HepG2 (cell line): ENCODE measurements at regions not wholly inside any gene's neighbourhood (a gene's known extent, or its start where the extent isn't known, plus 50 kb on each side); places are given as distances from the start of the nearest gene placed in this dataset.

ENCODE experiments used
- ATAC-seq: fragments of 200-7000 bp; cut with Tn5 transposase; 3 replicates; pipeline ENCODE4 v1.9.1; 2020; ENCODE audit warnings: mild to moderate bottlenecking, moderate library complexity
- BruUV-seq: library from RNA; stranded (reverse); fragments of 400-500 nt; replicated peaks from 2 replicates; lab custom pipeline; 2021; lab: Mats Ljungman, UMichigan
- CTCF ChIA-PET: fragments of 300-600 bp; formaldehyde crosslinking; extraction: SDS; loops from one replicate; lab custom pipeline; 2021; ENCODE audit warnings: low total read pairs, inconsistent platforms, low intra/inter-chr PET ratio; lab: Yijun Ruan, JAX
- POLR2A ChIA-PET: fragments of 350-600 bp; sonication (Branson Sonifier 250); formaldehyde crosslinking; loops from one replicate; lab custom pipeline; 2020; ENCODE audit warnings: antibody characterized with exemption, inconsistent platforms; lab: Yijun Ruan, JAX
- DNase-seq: peaks from one replicate; pipeline ENCODE4 v3.0.0-alpha.2; 2015; ENCODE audit warnings: low spot score
- FAIRE-seq: peaks from 3 replicates; lab custom pipeline; 2011; peaks lifted over from hg19 to GRCh38; lab: Jason Lieb, UNC
- H2AFZ ChIP-seq: one replicate; pipeline ENCODE4 v1.6.1; 2011; ENCODE audit warnings: low read length, inconsistent platforms
- H3K27ac ChIP-seq: fragments of 300-600 bp; 3 replicates; pipeline ENCODE4 v1.8.0; 2011; ENCODE audit warnings: mixed run types, mild to moderate bottlenecking, mixed read lengths, low read length, inconsistent platforms; ENCODE audit not compliant: insufficient read depth; ENCODE audit errors: extremely low read length
- H3K27me3 ChIP-seq, 2 experiments: fragments of 200-600 bp in 1 of 2; 2 replicates in 1 of 2; 3 replicates in 1 of 2; pipeline versions ENCODE4 v1.6.0 to v1.8.0; 2011; ENCODE audit warnings: low read length in 2 of 2, mild to moderate bottlenecking in 2 of 2, moderate library complexity in 2 of 2, inconsistent platforms in 1 of 2; ENCODE audit not compliant: insufficient read depth in 2 of 2, control insufficient read depth in 1 of 2
- H3K36me3 ChIP-seq, 2 experiments: fragments of 200-600 bp in 1 of 2; replicated peaks in 1 of 2; 2 replicates in 1 of 2; 3 replicates in 1 of 2; pipeline versions ENCODE4 v1.5.1 to v1.8.0; 2011; ENCODE audit warnings: low read length in 2 of 2, inconsistent platforms in 1 of 2; ENCODE audit not compliant: insufficient read depth in 2 of 2, control insufficient read depth in 1 of 2
- H3K4me1 ChIP-seq: 2 replicates; pipeline ENCODE4 v1.5.1; 2012; ENCODE audit warnings: low read length, inconsistent platforms; ENCODE audit not compliant: insufficient read depth
- H3K4me2 ChIP-seq: 2 replicates; pipeline ENCODE4 v1.6.0; 2011; ENCODE audit warnings: low read depth, low read length, inconsistent platforms
- H3K4me3 ChIP-seq, 3 experiments: fragments of 200-600 bp in 1 of 3; sonication (generic), shearing (Covaris generic) in 1 of 3; replicated peaks in 1 of 3; 2 replicates each; pipeline ENCODE4 v1.5.1; 2011 to 2016; ENCODE audit warnings: low read length in 3 of 3, inconsistent platforms in 2 of 3, low read depth in 2 of 3, mild to moderate bottlenecking in 2 of 3, control low read depth in 1 of 3, mixed read lengths in 1 of 3; ENCODE audit not compliant: insufficient read depth in 1 of 3
- H3K79me2 ChIP-seq: one replicate; pipeline ENCODE4 v1.6.1; 2011; ENCODE audit warnings: low read length, inconsistent platforms; ENCODE audit not compliant: insufficient read depth
- H3K9ac ChIP-seq: 2 replicates; pipeline ENCODE4 v1.6.0; 2011; ENCODE audit warnings: mild to moderate bottlenecking, low read depth, low read length, inconsistent platforms; ENCODE audit not compliant: insufficient read depth
- H3K9me3 ChIP-seq: 2 replicates; pipeline ENCODE4 v1.5.1; 2012; ENCODE audit warnings: mild to moderate bottlenecking, low read length
- H4K20me1 ChIP-seq: 2 replicates; pipeline ENCODE4 v1.6.0; 2011; ENCODE audit warnings: inconsistent platforms, mild to moderate bottlenecking, low read length, moderate library complexity; ENCODE audit not compliant: insufficient read depth
- ARHGAP35 ChIP-seq: sonication (generic); formaldehyde crosslinking; IDR thresholded peaks from 2 replicates; pipeline ENCODE4 v1.9.0; 2022; ENCODE audit warnings: mild to moderate bottlenecking, inconsistent platforms, moderate library complexity, missing genetic modification reagents, borderline replicate concordance
- CENPBD1 ChIP-seq: sonication (generic); formaldehyde crosslinking; IDR thresholded peaks from 2 replicates; pipeline ENCODE4 v1.8.0; 2022; ENCODE audit warnings: missing genetic modification reagents, low read depth, mild to moderate bottlenecking, borderline replicate concordance
- GMEB2 ChIP-seq: IDR thresholded peaks from 2 replicates; pipeline ENCODE4 v1.6.1; 2016; ENCODE audit warnings: missing biosample characterization, missing genetic modification reagents, low read depth
- MLXIP ChIP-seq: sonication (generic); formaldehyde crosslinking; IDR thresholded peaks from 2 replicates; pipeline ENCODE4 v1.9.0; 2021; ENCODE audit warnings: missing genetic modification reagents, borderline replicate concordance
- ZNF296 ChIP-seq: sonication (generic); formaldehyde crosslinking; conservative IDR thresholded peaks from 2 replicates; pipeline ENCODE4 v1.5.0; 2020; ENCODE audit warnings: mild to moderate bottlenecking, missing genetic modification reagents
- WGBS: methylation state at CpG from one replicate; pipeline ENCODE4 v1.1.6; 2017; ENCODE audit warnings: low lambda C conversion rate; 5-methylcytosine and 5-hydroxymethylcytosine counted together
- in situ Hi-C: cut with HindIII; loops from 2 replicates; pipeline ENCODE4 v1.10.0; 2017; ENCODE audit warnings: low pct_unique_long_range_greater_than_20kb; ENCODE audit not compliant: extremely low pct_ligation_motif_present
- intact Hi-C: fragments of 100-400 bp; cut with micrococcal nuclease; formaldehyde crosslinking; loops from one replicate; pipeline ENCODE4 v1.10.0; 2022; ENCODE audit not compliant: unreplicated experiment

GRCh38 chr5:174972291-174972690 is 247.9 kb downstream of the MSX2 start:
- no peak for DNase-seq
- in situ Hi-C loops: no loop called here
- Histone ChIP-seq H3K27me3 (no peaks in the 10 kb centered on the region), H3K36me3 (no peaks in the 10 kb centered on the region), H3K27ac (no peak overlapping the region), H3K4me3 (no peak overlapping the region), H3K9ac (no peak overlapping the region), H3K9me3 (no peaks in the 10 kb centered on the region; the same call in 1 of the 2 replicates), H3K4me1 (no peaks in the 10 kb centered on the region), H2AFZ (no peak overlapping the region)
- intact Hi-C loops: no loop called here
- no TSS peak for BruUV-seq
- FAIRE-seq: no peak
- POLR2A ChIA-PET: no interaction called here
- no peak for ATAC-seq
- TF ChIP-seq MLXIP (no peak), ZNF296 (CRISPR knock-in tag) (no peak), ARHGAP35 (CRISPR knock-in tag) (no peak), CENPBD1 (CRISPR knock-in tag) (no peak), GMEB2 (CRISPR knock-in tag) (no peak)
- TF ChIP-seq, all 625 proteins: peak for 0
- Histone ChIP-seq H3K79me2 (no peaks in the 10 kb centered on the region), H3K4me2 (no peak overlapping the region), H4K20me1 (no peaks in the 10 kb centered on the region)
- CTCF ChIA-PET: no interaction called here
- WGBS: 48% methylated on average over 2 of the region's 2 CpGs
